ENCODE measurements at regions not wholly inside any gene's neighbourhood (a gene's known extent, or its start where the extent isn't known, plus 50 kb on each side); places are given as distances from the start of the nearest gene placed in this dataset.
"Not testable (repeated sequence)": the region's sequence is repeated elsewhere in the genome, so short reads cannot be mapped to it uniquely, and the experiment has no call there.

- no peak for DNase-seq
Observed at GRCh38 chr18:57915248-57915647, 112.1 kb upstream of the ATP8B1 start.

GRCh38 chr18:57913686-57914085, 110.6 kb upstream of the ATP8B1 start:
- DNase-seq = no peak

GRCh38 chr18:57910817-57911216, 107.7 kb upstream of the ATP8B1 start:
- DNase-seq = peak; percentile 12 to 27

GRCh38 chr18:57910134-57910533, 107.0 kb upstream of the ATP8B1 start:
- no peak for DNase-seq

DNA sequence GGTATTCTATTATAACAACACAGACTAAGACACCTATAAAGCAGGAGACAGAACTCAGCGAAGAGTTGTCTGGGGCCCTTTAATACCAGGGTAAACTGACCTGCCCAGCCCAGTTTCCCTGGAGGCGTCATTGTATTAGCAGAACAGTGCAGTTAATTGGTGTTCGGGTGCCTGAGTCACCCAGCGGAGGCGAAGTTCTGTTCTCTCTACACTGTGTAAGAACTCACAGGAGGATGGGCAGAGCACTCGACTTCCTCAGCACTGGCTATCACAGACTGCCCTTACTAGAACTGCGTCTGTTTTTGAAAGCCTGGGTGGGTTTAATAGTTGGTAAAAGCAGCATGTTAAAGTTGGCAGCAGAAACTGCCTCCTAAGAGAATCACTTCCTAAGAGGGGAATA, 106.5 kb upstream of the ATP8B1 start:
- DNase-seq = no peak

GRCh38 chr18:57908092-57908491, 105.0 kb upstream of the ATP8B1 start:
- DNase-seq = no peak

DNA sequence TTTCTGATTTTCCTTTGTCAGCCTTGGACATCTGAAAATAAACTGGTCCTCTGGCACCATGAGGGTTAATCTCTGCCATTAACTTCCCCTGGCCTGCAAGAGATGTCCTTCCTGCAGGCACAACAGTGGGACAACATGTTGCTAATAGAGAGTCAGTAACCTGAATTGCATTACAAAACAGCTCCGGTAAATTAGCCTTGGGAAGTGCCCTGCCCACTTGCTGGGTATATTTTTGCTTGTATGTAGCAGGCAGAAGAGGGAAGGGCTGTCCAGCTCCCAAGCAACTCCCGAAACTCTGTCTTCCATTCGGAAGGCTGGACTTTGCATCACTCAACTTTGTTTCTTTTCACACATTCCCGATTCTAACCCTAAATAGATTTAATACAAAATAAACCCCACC, 104.4 kb upstream of the ATP8B1 start:
- DNase-seq = no peak

DNA sequence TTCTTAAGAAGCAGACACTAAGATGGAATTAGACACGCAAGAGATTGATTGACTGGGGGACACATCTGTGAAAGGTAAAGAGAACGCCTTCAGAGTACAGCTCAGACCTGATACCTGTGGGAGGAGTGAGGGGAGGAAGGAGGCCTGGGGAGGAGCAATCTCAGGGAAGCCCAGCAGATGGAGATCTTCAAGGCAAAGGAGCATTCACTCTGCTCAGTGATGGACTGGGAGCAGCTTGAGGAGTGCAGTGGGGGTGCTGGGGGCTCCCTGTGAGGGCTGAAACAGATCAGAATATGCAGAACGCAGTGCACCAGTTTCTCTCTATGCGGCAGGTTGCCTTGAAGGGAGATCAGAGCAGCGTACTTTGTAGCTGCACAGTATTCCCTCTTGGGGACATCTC, 103.7 kb upstream of the ATP8B1 start:
- no peak for DNase-seq

DNA sequence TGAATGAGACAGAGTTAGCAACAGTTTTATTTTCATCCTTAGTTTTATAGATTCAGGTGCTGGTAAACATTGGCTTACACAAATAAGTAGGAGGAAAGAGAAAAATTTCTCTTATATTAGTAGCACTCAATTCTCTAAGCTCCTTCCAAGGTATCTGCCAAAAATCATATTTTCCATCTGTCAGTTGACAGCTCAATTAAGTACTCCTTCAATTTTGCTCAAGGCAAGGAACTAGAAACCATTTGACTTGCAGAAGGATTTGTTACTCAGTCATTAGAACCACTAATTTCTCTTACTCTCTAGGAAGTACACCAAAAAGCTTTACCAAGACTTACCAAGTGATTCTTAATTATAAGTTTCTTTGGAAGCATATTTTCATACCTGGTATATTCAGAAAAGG, 101.4 kb upstream of the ATP8B1 start:
- no peak for DNase-seq

DNA sequence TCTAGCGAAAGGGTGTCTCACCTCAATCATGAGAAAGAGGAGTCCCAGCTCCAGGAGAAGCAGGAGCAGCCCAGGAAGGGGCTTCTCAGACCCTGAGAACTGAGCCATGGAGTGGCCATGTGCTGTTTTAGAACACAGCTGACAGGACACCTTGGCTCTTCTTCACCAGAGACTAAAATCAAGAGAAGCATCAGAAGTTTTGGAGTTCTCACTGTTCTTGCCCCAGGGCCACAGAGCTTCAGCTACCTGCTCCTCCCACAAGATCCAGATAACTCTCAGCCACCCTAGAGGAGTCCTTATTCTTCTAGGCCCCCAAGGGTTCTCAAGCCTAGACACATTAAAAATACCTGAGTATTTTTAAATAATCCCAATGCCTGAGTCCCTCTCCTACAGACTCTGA, 99.6 kb upstream of the ATP8B1 start:
- no peak for DNase-seq

DNA sequence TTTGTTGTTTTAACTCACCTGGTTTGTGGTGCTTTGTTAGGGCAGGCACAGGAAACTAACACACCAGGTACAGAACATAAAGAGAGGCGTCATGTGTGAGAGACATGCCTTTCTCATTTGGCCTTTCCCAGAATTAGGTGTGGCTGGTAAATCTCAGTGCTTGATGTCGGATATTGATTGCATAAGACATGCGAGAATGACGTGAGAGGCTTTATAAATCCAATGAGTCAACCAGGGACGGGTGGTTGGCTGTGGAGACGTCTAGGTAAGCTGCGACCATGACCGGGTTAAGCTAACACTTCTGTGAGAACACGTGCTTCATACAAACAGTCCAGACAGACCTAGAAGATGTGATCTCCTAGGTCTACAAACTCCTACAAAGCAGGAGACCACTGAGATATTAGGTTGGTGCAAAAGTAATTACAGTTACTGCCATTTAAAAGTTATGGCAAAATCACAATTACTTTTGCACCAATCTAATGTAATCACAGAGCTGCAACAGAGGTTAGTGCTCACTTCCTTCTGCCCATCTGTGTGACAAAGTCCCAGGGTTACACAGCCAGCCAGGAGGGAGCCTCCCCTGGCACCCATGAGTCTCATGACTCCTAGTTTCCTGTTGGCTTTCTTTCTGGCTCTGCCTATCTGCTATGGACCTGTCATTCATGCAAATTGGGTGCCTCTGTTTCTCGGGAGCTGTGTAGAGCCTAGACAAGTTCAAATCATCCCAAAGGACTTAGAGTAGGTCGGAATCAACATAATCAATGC, 98.9 kb upstream of the ATP8B1 start:
- no peak for DNase-seq

DNA sequence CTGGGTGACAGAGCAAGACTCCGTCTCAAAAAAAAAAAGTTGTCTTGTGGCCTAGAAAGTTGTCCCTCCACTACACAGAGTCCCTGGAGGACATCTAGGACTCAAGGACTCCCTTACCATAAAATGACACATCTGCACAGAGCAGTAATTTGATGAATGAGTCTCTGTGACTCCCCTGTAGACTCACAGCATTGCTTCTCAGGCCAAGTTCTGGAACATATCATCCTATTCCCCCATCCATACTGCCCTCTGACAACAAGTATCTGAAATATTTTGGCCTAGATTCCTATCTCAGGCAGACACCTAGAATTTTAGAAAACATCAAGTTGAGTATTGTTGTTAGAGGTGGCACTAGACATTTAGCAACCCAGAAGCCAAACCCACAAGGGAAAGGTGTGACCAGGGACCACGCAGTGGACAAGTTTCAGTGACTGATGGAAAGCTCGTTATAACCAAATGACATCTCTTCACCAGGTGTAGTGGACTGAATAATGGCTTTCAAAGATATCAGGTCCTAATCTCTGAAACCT, 97.9 kb upstream of the ATP8B1 start:
- no peak for DNase-seq

GRCh38 chr18:57898506-57899124, 95.5 kb upstream of the ATP8B1 start:
- DNase-seq = no peak

GRCh38 chr18:57895182-57895581, 92.1 kb upstream of the ATP8B1 start:
- DNase-seq = no peak

DNA sequence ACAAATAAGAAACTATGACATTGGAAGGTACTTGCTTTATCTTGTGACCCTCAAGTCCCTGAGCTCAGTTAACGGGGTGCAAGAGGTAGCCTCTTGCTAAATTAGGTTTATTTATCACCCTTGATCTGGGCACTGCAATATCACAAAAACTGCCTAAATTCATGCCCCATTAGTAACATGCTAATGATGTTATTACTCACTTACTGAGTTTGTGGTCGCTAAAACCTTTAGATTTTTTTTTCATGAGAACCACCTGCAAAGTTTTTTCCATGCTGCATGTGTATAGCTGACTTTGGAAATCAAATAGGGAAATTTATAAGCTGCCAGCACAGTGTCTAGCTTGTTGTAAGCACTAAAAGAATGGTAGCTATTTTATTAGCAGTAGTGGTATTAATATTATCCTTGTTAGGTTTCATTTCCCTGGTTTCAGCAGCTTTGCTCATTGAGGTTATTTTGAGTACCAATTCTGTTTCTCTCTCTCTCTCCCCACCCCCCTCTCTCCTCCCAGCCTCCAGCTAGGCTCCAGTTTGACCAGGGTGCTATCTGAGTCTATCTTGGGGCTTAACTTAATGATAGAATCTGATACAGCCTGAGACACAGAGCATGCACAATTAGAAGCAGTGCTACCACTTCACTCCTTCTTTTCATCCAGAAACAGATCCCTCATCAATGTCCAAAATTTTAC, 88.7 kb upstream of the ATP8B1 start:
- no peak for DNase-seq

DNA sequence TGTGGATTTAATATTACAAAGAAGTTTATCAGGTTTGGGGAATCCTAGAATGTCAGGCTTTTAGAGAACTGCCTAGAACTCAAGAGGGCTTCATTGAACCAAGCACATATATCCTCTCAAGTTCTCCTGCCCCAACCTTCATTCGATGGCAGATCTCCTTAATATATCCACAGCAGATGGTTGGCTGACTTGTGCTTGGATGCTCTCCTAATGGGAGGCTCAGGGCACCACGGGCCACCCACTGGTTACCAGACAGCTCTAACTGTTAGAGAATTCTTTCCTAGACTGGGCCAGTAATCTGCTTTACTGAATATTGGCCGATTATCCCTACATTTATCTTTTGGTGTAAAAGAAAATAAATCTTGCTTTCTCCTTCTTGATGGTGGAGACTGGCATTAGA, 87.2 kb upstream of the ATP8B1 start:
- DNase-seq = no peak

GRCh38 chr18:57889841-57890240, 86.7 kb upstream of the ATP8B1 start:
- DNase-seq = no peak

- DNase-seq = no peak
Observed at GRCh38 chr18:57887543-57888383, 84.6 kb upstream of the ATP8B1 start.

GRCh38 chr18:57885931-57886330, 82.8 kb upstream of the ATP8B1 start:
- no peak for DNase-seq

DNA sequence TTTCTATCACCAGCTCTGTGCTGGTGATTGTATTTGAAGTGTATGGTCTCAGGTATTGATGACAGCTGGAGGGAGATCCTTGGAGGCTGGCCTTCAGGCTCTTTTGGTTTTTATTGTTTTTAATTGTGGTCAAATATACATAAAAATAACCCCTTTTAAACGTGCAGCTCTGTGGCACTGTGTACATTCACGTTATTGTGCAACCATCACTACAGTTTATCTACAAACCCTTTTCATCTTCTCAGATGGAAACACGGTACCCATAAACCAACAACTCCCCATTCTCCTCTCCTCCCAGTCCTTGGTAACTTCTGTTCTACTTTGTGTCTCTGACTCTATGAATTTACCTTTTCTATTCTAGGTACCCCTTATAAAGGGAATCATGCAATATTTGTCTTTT, 79.3 kb upstream of the ATP8B1 start:
- DNase-seq = no peak

DNA sequence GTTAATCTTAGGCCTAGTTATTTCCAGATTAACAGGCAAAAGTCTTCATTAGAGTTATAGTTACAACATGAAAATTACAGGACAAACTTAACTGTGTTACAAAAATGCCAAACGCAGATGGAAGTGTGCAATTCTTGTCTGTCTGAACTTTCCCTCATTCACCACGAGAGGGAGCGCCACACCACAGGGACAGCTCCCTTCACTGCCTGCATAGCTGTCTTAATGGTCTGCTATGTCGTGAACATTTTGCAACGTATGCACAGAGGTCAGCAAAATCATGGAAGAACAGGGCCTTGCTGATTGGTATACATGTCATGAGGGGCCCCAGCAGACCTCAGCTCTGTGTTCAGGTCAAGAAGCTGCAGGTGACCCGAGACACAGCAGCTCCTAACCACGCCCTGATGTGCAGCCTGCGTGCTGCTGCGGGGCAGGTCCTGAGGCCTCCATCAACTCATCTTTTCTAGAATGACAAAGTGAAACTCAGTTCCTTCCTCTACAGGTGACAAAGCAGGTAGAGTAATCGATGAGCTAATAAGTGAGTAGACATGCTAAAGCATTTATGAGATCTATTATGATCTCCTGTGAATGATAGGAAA, 78.8 kb upstream of the ATP8B1 start:
- peak; percentile 49 to 61 for DNase-seq

- DNase-seq = not testable (repeated sequence)
Observed at GRCh38 chr18:57879924-57880323, 76.8 kb upstream of the ATP8B1 start.

GRCh38 chr18:57869221-57869620, 66.1 kb upstream of the ATP8B1 start:
- DNase-seq = no peak

Measured in activated CD4-positive, alpha-beta T cell treated with anti-CD3 and anti-CD28 coated beads, Interleukin-2, amount 50 U/mL, for 48 hours (primary cell).